GM18508 (cell line): ENCODE measurements at regions not wholly inside any gene's neighbourhood (a gene's known extent, or its start where the extent isn't known, plus 50 kb on each side); places are given as distances from the start of the nearest gene placed in this dataset.

Experiments used
- ATAC-seq: cut with Tn5 transposase; IDR thresholded peaks from one replicate; pipeline ENCODE4 v1.9.1; 2021; ENCODE audit warnings: moderate number of reproducible peaks; ENCODE audit not compliant: insufficient read depth, unreplicated experiment

GRCh38 chr21:39061766-39062165 lies 121.5 kb downstream of the PSMG1 start:
- no peak for ATAC-seq

DNA sequence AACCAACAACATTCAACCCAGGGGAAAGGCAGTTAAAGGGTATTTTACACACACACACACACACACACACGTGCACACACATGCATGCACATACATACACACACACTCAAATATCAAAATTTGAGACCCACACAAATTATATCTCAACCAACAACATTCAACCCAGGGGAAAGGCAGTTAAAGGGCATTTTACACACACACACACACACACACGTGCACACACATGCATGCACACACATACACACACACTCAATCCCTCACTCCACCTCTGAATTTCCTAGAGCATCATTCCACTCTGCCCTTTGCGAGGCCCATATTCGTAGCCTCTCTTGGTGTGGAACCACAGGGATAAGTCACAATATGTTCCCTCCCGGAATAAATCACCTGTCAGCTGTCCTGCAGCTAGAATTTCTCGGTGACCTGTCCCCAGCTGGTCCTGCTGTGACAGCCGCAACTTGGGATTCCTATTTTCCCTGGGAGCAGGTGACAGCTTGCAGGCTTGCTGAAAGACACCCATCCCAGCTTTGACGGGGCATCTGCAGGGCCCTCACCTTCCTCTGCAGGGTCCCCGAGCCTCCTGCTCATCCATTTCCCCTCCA lies 122.7 kb downstream of the PSMG1 start:
- ATAC-seq = no peak

DNA sequence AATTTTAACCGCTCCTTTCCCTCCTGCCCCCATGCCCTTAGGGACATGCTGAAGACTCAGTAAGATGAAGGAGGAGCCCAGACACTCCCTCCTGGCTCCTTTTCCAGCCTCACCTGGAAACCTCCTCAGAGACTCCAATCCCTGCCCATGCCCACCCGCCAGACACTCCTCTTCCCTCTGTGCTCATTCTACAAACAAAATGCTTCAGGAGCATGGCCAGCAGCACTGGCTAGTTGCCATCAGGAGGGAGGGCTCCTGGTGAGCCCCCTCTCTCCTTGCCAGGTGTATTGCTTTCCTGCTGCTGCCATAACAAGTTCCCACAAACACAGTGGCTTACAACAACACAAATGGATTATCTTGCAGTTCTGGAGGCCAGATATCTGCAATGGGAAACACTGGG lies 126.1 kb downstream of the PSMG1 start:
- ATAC-seq = no peak

- ATAC-seq = no peak
These were observed 126.6 kb downstream of the PSMG1 start for GRCh38 chr21:39056636-39057035.

- ATAC-seq = no peak
These were observed 128.0 kb downstream of the PSMG1 start for GRCh38 chr21:39055167-39055767.

- no peak for ATAC-seq
These were observed 129.2 kb downstream of the PSMG1 start for GRCh38 chr21:39054066-39054465.

- no peak for ATAC-seq
These were observed 130.1 kb downstream of the PSMG1 start for GRCh38 chr21:39053126-39053525.

GRCh38 chr21:39052718-39053117 lies 130.5 kb downstream of the PSMG1 start:
- ATAC-seq = no peak

DNA sequence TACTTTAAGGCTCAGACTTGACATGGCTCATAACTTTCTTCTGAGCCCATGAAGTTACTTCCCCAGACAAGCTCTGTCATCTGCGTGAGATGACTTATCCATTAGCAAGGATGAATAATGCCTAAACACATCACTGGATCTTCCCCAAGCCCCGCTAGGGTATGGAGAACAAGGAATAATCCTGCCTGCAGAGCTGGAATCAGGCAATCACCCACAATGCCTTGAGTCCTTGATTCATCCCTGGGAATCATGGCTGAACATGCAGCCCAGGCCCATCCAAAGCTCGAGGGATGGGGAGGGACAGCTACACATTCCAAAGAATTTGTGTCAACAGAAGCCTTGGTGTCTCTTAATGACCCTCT lies 131.7 kb downstream of the PSMG1 start:
- ATAC-seq = no peak

DNA sequence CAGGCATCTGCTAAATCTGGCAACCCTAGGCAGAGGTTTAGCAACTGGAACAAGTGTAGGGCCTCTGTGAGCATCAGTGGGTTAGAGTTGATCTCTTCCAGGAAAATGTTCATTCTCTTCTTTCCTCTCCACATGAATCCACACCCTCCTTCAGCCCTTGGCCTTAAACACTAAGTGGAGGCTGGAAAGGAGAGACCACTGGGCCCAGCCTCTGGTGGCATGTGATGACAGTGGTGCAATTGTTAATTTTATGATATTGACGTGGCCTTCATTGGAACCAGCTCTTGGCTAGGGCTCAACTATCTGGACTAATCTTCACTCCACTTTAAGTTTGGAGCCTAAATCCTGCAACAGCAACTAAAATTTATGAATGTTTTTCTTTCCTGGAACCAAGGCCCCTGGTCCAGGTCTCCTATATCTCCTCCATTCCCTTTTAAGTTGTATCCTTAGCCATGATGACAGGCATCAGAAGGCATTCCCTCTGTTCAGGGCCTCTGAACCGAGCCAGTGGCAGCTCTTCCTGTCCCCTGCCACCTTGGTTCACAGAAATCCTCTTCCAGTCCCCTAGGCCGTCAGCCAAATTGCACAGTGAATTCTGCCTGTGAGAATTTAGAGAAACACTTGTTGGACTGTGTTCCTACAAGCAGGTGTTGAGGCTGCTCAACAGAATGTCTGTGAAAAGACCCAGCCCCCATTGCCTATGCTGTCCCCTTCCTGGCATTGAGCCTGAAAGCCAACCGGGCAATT lies 132.2 kb downstream of the PSMG1 start:
- ATAC-seq = no peak

GRCh38 chr21:39048574-39048973 lies 134.7 kb downstream of the PSMG1 start:
- no peak for ATAC-seq

DNA sequence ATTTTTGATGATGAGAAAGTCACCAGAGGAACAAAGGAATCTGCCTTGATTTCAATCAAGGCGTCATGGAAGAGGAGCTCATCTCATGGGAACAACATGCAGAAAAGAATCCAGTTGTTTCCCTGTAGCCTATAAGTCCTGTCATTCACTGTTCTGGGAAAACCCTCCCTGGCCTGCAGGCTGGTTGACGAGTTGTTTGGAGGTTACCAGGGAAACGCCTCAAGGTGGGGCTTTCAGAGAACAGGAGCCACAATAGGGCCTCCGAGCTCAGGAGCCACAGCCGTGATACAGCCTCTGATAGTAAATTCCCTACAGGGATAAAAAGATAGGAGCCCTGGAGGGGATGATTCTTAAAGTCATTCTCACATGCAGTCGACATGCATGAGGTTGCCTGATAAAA lies 135.2 kb downstream of the PSMG1 start:
- ATAC-seq = no peak

DNA sequence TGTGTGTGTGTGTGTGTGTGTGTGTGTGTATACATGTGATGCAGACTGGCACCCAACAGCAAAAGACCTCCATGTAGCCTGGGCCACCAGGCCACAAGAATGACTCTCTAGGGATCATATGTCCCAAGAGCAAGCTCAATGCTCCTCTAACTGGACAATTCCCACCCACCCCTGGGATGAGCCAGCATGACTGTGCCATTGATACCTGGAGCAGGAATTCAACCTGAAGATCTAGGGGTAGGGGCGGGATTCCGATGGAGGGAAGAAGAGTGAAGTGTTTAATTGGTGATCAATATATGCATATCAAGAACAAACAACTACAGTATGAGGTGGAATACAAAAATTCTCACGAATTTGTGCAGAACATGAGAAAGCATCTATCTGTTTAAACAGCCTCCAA lies 136.2 kb downstream of the PSMG1 start:
- ATAC-seq = no peak

DNA sequence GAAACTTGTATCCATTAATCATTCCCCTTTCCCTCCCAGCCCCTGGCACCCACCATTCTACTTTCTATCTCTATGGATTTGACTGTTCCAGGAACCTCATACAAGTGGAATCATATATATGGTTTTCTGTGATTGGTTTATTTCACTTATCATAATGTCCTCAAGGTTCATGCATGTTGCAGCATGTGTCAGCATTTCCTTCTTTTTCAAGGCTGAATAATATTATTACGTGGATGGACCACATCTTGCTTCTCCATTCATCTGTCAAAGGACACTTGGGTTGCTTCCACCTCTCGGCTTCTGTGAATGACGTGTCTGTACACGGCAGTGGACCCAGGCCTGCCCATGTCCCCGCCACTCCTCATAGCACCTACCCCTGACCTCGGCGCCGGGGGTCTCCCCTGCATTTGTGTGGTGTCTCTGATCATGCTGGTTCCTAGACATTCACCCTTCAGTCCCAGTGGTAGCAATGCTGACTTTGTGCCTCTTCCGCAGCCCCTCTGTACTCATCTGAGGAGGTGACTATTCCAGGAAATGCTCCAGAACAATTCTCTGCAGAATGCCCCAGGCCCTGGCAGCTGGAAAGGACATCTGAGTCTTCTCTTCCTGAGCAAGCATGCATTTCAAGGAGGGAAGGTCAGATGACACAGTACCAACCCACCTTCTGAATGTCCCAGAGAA lies 136.9 kb downstream of the PSMG1 start:
- ATAC-seq = no peak

- ATAC-seq = no peak
These were observed 141.4 kb downstream of the PSMG1 start for GRCh38 chr21:39041816-39042215.

DNA sequence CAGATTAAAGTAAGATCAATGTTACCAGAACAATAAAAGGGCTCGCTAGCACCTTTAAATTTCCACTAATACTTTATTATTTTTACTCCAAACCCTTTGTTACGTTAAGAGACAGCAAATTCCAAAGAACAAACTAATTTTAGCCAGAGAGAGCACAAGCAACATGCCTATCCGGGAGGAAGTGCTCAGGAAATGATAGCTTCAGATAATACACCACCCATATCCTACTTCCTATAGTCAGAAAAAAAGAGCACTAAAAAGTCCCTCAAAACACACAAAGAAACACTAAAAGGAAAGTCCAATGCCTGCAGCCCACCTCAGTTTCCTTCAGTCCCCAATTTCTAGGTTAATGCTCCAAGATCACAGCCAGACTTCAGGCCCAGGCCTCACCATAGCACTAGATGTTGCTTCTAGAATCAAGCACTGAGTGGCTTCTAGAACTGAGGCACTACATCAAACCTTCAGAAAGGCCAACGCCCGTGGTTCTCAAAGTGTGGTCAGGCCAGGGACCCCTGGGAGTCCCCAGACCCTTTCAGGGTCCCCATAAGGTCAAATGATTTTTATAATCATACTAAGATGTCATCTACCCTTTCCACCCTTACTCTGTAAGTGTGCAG lies 142.6 kb downstream of the PSMG1 start:
- no peak for ATAC-seq

GRCh38 chr21:39037807-39038405 lies 145.3 kb downstream of the PSMG1 start:
- no peak for ATAC-seq

GRCh38 chr21:39036581-39036980 lies 146.7 kb downstream of the PSMG1 start:
- no peak for ATAC-seq

DNA sequence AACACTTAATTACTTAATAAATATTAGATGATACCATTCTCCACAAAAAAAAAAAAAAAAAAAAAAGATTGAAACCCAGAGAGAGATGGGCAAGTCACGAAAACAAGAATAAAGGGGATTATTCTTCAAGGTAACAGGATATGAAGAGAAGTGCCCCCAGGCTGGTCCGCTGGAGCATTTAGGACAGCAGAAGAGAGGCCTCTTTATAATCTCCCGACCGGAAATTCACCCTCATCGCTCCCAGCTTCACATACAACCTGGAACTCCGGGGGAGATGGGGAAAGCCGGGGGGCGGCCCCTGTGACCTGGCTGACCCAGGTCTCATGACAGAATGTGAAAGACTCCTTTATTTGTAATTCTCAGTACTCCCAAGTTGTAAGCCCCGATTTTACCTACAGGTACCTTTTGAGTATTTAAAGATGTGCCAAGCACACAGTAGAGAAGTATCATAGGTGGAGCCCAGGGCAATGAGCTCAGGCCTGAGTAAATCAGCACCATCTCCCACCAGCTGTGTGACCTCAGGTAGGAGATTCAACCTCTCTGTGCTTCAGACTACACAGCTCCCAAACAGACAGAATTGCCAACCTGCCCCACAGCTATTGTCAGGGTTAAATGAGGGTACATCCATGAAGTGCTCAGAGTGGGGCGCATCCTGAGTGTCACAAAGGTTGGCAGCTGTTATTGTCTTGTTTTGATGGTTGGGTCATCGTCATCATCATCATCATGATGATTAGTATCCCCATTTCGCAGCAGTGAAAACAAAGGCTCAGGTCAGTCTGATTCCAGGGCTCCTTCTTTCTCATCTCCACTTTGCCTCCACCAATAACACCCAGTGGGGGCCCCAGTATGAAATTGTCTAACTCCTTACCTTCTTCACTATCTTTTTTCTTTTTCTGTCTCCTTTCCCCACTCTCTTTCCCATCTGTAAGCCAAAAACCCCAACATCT lies 148.4 kb downstream of the PSMG1 start:
- ATAC-seq = no peak
